Tibial artery (tissue), 4 donors: ENCODE measurements at regions not wholly inside any gene's neighbourhood (a gene's known extent, or its start where the extent isn't known, plus 50 kb on each side); places are given as distances from the start of the nearest gene placed in this dataset.

Experiments used
- DNase-seq, 2 donors: peaks; one replicate each; pipeline ENCODE4 v3.0.0-alpha.2; 2019
- H3K27ac ChIP-seq, 2 donors: fragments of 200-600 bp; sonication (generic) in 1 of 2; 1 replicate in 1 of 2; 2 replicates in 1 of 2; pipeline ENCODE4 v1.5.1; 2018 to 2019; ENCODE audit warnings: mild to moderate bottlenecking in 1 of 2
- H3K27me3 ChIP-seq, 2 donors: fragments of 200-600 bp; sonication (generic) in 1 of 2; one replicate each; pipeline versions ENCODE4 v1.5.1 to v1.6.0; 2016 to 2019
- H3K36me3 ChIP-seq, 3 donors: fragments of 200-600 bp; sonication (generic) in 2 of 3; one replicate each; pipeline ENCODE4 v1.5.1; 2016 to 2019; ENCODE audit warnings: mild to moderate bottlenecking in 2 of 3
- H3K4me1 ChIP-seq, 4 donors: fragments of 200-600 bp; sonication (generic) in 2 of 4; 1 replicate in 3 of 4; 2 replicates in 1 of 4; pipeline ENCODE4 v1.5.1; 2016 to 2019
- H3K4me3 ChIP-seq, 2 donors: fragments of 200-600 bp; sonication (generic) in 1 of 2; 1 replicate in 1 of 2; 2 replicates in 1 of 2; pipeline ENCODE4 v1.5.1; 2018 to 2019; ENCODE audit warnings: mild to moderate bottlenecking in 2 of 2
- H3K9me3 ChIP-seq, 3 donors: fragments of 200-600 bp; sonication (generic) in 1 of 3; one replicate each; pipeline ENCODE4 v1.5.1; 2016 to 2019
- CTCF ChIP-seq, 2 experiments: fragments of 200-600 bp in 1 of 2; fragments of 450-650 bp in 1 of 2; IDR thresholded peaks; one replicate each; pipeline ENCODE4 v1.5.1; 2017 to 2019; ENCODE audit warnings: antibody characterized with exemption in 2 of 2, mild to moderate bottlenecking in 1 of 2, moderate library complexity in 1 of 2
- intact Hi-C: fragments of 100-400 bp; cut with DNase I; formaldehyde crosslinking; loops from one replicate; pipeline ENCODE4 v1.15.0; 2023; ENCODE audit warnings: low total_unique reads

- H3K27ac ChIP-seq, result no peak overlapping the region
- H3K4me1 ChIP-seq, result no peaks in the 10 kb centered on the region
- no peaks in the 10 kb centered on the region for H3K27me3 ChIP-seq
- intact Hi-C loops, result no loop called here
- TF ChIP-seq CTCF (IDR thresholded peaks at IDR 0.05), result no peak
- no peaks in the 10 kb centered on the region for H3K36me3 ChIP-seq
- no peak overlapping the region for H3K4me3 ChIP-seq
- H3K9me3 ChIP-seq, result no peaks in the 10 kb centered on the region
- DNase-seq, result no peak
Observed at GRCh38 chr13:58592786-58593185, 961.2 kb downstream of the PCDH17 start.

GRCh38 chr13:58594747-58595600, 963.4 kb downstream of the PCDH17 start:
- H3K27ac ChIP-seq, result no peak overlapping the region
- no peak overlapping the region for H3K4me3 ChIP-seq
- TF ChIP-seq CTCF (IDR thresholded peaks at IDR 0.05), result no peak
- no peaks in the 10 kb centered on the region for H3K36me3 ChIP-seq
- H3K4me1 ChIP-seq, result no peaks in the 10 kb centered on the region
- no peaks in the 10 kb centered on the region for H3K9me3 ChIP-seq
- DNase-seq, result no peak
- intact Hi-C loops, result no loop called here
- H3K27me3 ChIP-seq, result no peaks in the 10 kb centered on the region

- no peaks in the 10 kb centered on the region for H3K4me1 ChIP-seq
- DNase-seq, result no peak
- no peak for TF ChIP-seq CTCF (IDR thresholded peaks at IDR 0.05)
- no peak overlapping the region for H3K4me3 ChIP-seq
- H3K9me3 ChIP-seq, result no peaks in the 10 kb centered on the region
- H3K27me3 ChIP-seq, result no peaks in the 10 kb centered on the region
- H3K36me3 ChIP-seq, result no peaks in the 10 kb centered on the region
- H3K27ac ChIP-seq, result no peak overlapping the region
- intact Hi-C loops, result no loop called here
Observed at GRCh38 chr13:58597552-58597951, 966.0 kb downstream of the PCDH17 start.

GRCh38 chr13:58598241-58598640, 966.7 kb downstream of the PCDH17 start:
- H3K36me3 ChIP-seq, result no peaks in the 10 kb centered on the region
- no peak for TF ChIP-seq CTCF (IDR thresholded peaks at IDR 0.05)
- no peaks in the 10 kb centered on the region for H3K4me1 ChIP-seq
- no peaks in the 10 kb centered on the region for H3K27me3 ChIP-seq
- DNase-seq, result no peak
- no peak overlapping the region for H3K4me3 ChIP-seq
- no peak overlapping the region for H3K27ac ChIP-seq
- no peaks in the 10 kb centered on the region for H3K9me3 ChIP-seq
- intact Hi-C loops, result no loop called here

GRCh38 chr13:58611117-58611516, 979.6 kb downstream of the PCDH17 start:
- DNase-seq, result no peak

More at GRCh38 chr13:58611117-58611516, 979.6 kb downstream of the PCDH17 start:
- H3K4me1 ChIP-seq, result no peaks in the 10 kb centered on the region
- no peak for TF ChIP-seq CTCF (IDR thresholded peaks at IDR 0.05)
- H3K27me3 ChIP-seq, result no peaks in the 10 kb centered on the region
- intact Hi-C loops, result no loop called here
- H3K27ac ChIP-seq, result no peak overlapping the region
- H3K36me3 ChIP-seq, result no peaks in the 10 kb centered on the region
- H3K4me3 ChIP-seq, result no peak overlapping the region
- H3K9me3 ChIP-seq, result no peaks in the 10 kb centered on the region
